Natural killer cell (primary cell): ENCODE measurements at regions not wholly inside any gene's neighbourhood (a gene's known extent, or its start where the extent isn't known, plus 50 kb on each side); places are given as distances from the start of the nearest gene placed in this dataset.

Experiments
- ATAC-seq, 3 donors: fragments of 150-1000 bp in 2 of 3; fragments of 200-7000 bp in 1 of 3; cut with Tn5 transposase; 1 replicate in 1 of 3; 2 replicates in 2 of 3; pipeline ENCODE4 v1.10.0; 2021; ENCODE audit warnings: mild to moderate bottlenecking in 2 of 3, moderate library complexity in 2 of 3
- DNase-seq, 2 donors: peaks; one replicate each; pipeline versions ENCODE4 v3.0.0 to v3.0.0-alpha.2; 2013 to 2021; ENCODE audit warnings: mixed read lengths in 1 of 2
- H3K27ac ChIP-seq: one replicate; pipeline ENCODE4 v1.5.1; 2013; ENCODE audit warnings: mild to moderate bottlenecking, low read length
- H3K27me3 ChIP-seq: one replicate; pipeline ENCODE4 v1.6.1; 2013; ENCODE audit warnings: low read length; ENCODE audit not compliant: control insufficient read depth, insufficient read depth
- H3K36me3 ChIP-seq: one replicate; pipeline ENCODE4 v1.6.1; 2013; ENCODE audit warnings: low read length; ENCODE audit not compliant: control insufficient read depth, insufficient read depth
- H3K4me1 ChIP-seq: one replicate; pipeline ENCODE4 v1.6.1; 2013; ENCODE audit warnings: low read length; ENCODE audit not compliant: control insufficient read depth, insufficient read depth
- H3K4me3 ChIP-seq: one replicate; pipeline ENCODE4 v1.5.1; 2013; ENCODE audit warnings: low read length
- H3K9me3 ChIP-seq: one replicate; pipeline ENCODE4 v1.6.1; 2013; ENCODE audit warnings: low read length; ENCODE audit not compliant: control insufficient read depth, insufficient read depth
- H3K27ac Mint-ChIP-seq, 2 donors: one replicate each; pipeline ENCODE4 v1.8.0; 2022; ENCODE audit warnings: mild to moderate bottlenecking in 2 of 2, mixed read lengths in 2 of 2, moderate library complexity in 1 of 2
- H3K27me3 Mint-ChIP-seq, 2 donors: one replicate each; pipeline ENCODE4 v1.8.0; 2022; ENCODE audit warnings: low read depth in 2 of 2, mixed read lengths in 2 of 2
- H3K36me3 Mint-ChIP-seq: one replicate; pipeline ENCODE4 v1.8.0; 2022; ENCODE audit warnings: mixed read lengths
- H3K4me1 Mint-ChIP-seq, 2 donors: one replicate each; pipeline ENCODE4 v1.8.0; 2022; ENCODE audit warnings: mixed read lengths in 2 of 2
- H3K4me3 Mint-ChIP-seq: one replicate; pipeline ENCODE4 v1.8.0; 2022; ENCODE audit warnings: mild to moderate bottlenecking, moderate library complexity, mixed read lengths
- H3K9me3 Mint-ChIP-seq, 2 donors: one replicate each; pipeline ENCODE4 v1.8.0; 2022; ENCODE audit warnings: mixed read lengths in 2 of 2
- CTCF ChIP-seq: fragments of 200-600 bp; IDR thresholded peaks from one replicate; pipeline ENCODE4 v1.8.0; 2022; ENCODE audit warnings: antibody characterized with exemption
- WGBS: methylation state at CpG from one replicate; pipeline ENCODE4 v1.1.7; 2013; ENCODE audit warnings: missing lambda C conversion rate; ENCODE audit not compliant: insufficient coverage; 5-methylcytosine and 5-hydroxymethylcytosine counted together
- intact Hi-C: fragments of 100-400 bp; cut with micrococcal nuclease; formaldehyde crosslinking; loops from one replicate; pipeline ENCODE4 v1.14.2; 2022

- no peaks in the 10 kb centered on the region for H3K36me3 ChIP-seq
- H3K4me1 ChIP-seq: peaks cover 5% of the 10 kb centered on the region
- H3K27me3 ChIP-seq: no peaks in the 10 kb centered on the region
- Mint-ChIP-seq H3K27ac (no peak overlapping the region), H3K4me1 (peaks cover 0 to 5% of the 10 kb centered on the region in 2 donors), H3K27me3 (peaks cover 0 to 7% of the 10 kb centered on the region in 2 donors), H3K9me3 (no peaks in the 10 kb centered on the region), H3K36me3 (no peaks in the 10 kb centered on the region), H3K4me3 (no peak overlapping the region)
- H3K27ac ChIP-seq: no peak overlapping the region
- H3K4me3 ChIP-seq: no peak overlapping the region
- no peak for TF ChIP-seq CTCF
- DNase-seq (no peak), ATAC-seq (no peak)
- no peaks in the 10 kb centered on the region for H3K9me3 ChIP-seq
- 100% methylated on average over 1 of the region's 1 CpG for WGBS
- intact Hi-C loops: no loop called here
Observed at GRCh38 chr3:28115316-28115715, 126.1 kb upstream of the CMC1 start.

- no peak for DNase-seq
- Histone ChIP-seq H3K27me3 (no peaks in the 10 kb centered on the region), H3K4me3 (no peak overlapping the region), H3K36me3 (no peaks in the 10 kb centered on the region), H3K27ac (no peak overlapping the region), H3K9me3 (no peaks in the 10 kb centered on the region), H3K4me1 (peaks cover 5% of the 10 kb centered on the region)
- Mint-ChIP-seq H3K9me3 (no peaks in the 10 kb centered on the region), H3K4me1 (peaks cover 5 to 8% of the 10 kb centered on the region in 2 donors), H3K27ac (no peak overlapping the region), H3K36me3 (no peaks in the 10 kb centered on the region), H3K4me3 (no peak overlapping the region), H3K27me3 (peaks cover 2 to 17% of the 10 kb centered on the region in 2 donors)
- intact Hi-C loops: no loop called here
- TF ChIP-seq CTCF: no peak
- WGBS: 88% methylated on average over 2 of the region's 2 CpGs
- ATAC-seq: no peak
Observed at GRCh38 chr3:28117598-28117997, 123.8 kb upstream of the CMC1 start.

- intact Hi-C loops: no loop called here
- H3K27me3 ChIP-seq: no peaks in the 10 kb centered on the region
- DNase-seq (no peak), ATAC-seq (no peak)
- Mint-ChIP-seq H3K27ac (no peak overlapping the region), H3K27me3 (peaks cover 2 to 17% of the 10 kb centered on the region in 2 donors), H3K9me3 (no peaks in the 10 kb centered on the region), H3K36me3 (no peaks in the 10 kb centered on the region), H3K4me1 (peaks cover 5 to 8% of the 10 kb centered on the region in 2 donors), H3K4me3 (no peak overlapping the region)
- H3K36me3 ChIP-seq: no peaks in the 10 kb centered on the region
- H3K9me3 ChIP-seq: no peaks in the 10 kb centered on the region
- H3K4me3 ChIP-seq: no peak overlapping the region
- H3K4me1 ChIP-seq: peaks cover 5% of the 10 kb centered on the region
- no peak for TF ChIP-seq CTCF
- 83% methylated on average over 1 of the region's 1 CpG for WGBS
- H3K27ac ChIP-seq: no peak overlapping the region
Observed at GRCh38 chr3:28118087-28118486, 123.3 kb upstream of the CMC1 start.

- intact Hi-C loops: no loop called here
- TF ChIP-seq CTCF: no peak
- H3K4me1 Mint-ChIP-seq: peaks cover 0 to 8% of the 10 kb centered on the region in 2 donors
- Histone ChIP-seq H3K9me3 (no peaks in the 10 kb centered on the region), H3K27ac (no peak overlapping the region), H3K27me3 (no peaks in the 10 kb centered on the region), H3K4me3 (no peak overlapping the region), H3K36me3 (no peaks in the 10 kb centered on the region), H3K4me1 (no peaks in the 10 kb centered on the region)
- H3K4me3 Mint-ChIP-seq: no peak overlapping the region
- 93% methylated on average over 3 of the region's 4 CpGs for WGBS
- DNase-seq: no peak
- H3K27me3 Mint-ChIP-seq: peaks cover 2 to 17% of the 10 kb centered on the region in 2 donors
- H3K9me3 Mint-ChIP-seq: no peaks in the 10 kb centered on the region
- H3K27ac Mint-ChIP-seq: no peak overlapping the region
- H3K36me3 Mint-ChIP-seq: no peaks in the 10 kb centered on the region
- no peak for ATAC-seq
Observed at GRCh38 chr3:28122227-28122626, 119.2 kb upstream of the CMC1 start.
